Esophagus muscularis mucosa (tissue), 3 donors: ENCODE measurements at regions not wholly inside any gene's neighbourhood (a gene's known extent, or its start where the extent isn't known, plus 50 kb on each side); places are given as distances from the start of the nearest gene placed in this dataset.

ENCODE experiments used
- CTCF ChIP-seq, 3 experiments: fragments of 200-600 bp in 2 of 3; fragments of 450-650 bp in 1 of 3; sonication (generic) in 2 of 3; IDR thresholded peaks; one replicate each; pipeline ENCODE4 v1.5.1; 2017 to 2019; ENCODE audit warnings: antibody characterized with exemption in 3 of 3, mild to moderate bottlenecking in 2 of 3, moderate library complexity in 1 of 3
- POLR2A ChIP-seq: fragments of 450-650 bp; IDR thresholded peaks from one replicate; pipeline ENCODE4 v1.6.1; 2017; ENCODE audit warnings: antibody characterized with exemption, moderate library complexity, mild to moderate bottlenecking, low read depth

GRCh38 chr11:79966592-79966991 is 525.8 kb upstream of the TENM4 start:
- TF ChIP-seq CTCF (IDR thresholded peaks at IDR 0.05) (no peak), POLR2A (no peak)
